AG04449 (cell line): ENCODE measurements at regions not wholly inside any gene's neighbourhood (a gene's known extent, or its start where the extent isn't known, plus 50 kb on each side); places are given as distances from the start of the nearest gene placed in this dataset.

Experiments
- CTCF ChIA-PET: fragments of 350-600 bp; formaldehyde crosslinking; extraction: SDS; loops from one replicate; lab custom pipeline; 2021; ENCODE audit warnings: antibody characterized with exemption; lab: Yijun Ruan, JAX
- POLR2A ChIA-PET: fragments of 400-600, 350-600 bp; formaldehyde crosslinking; extraction: SDS; loops from one replicate; lab custom pipeline; 2020; ENCODE audit warnings: antibody characterized with exemption, inconsistent platforms; lab: Yijun Ruan, JAX
- DNase-seq: peaks from one replicate; pipeline ENCODE4 v3.0.0-alpha.2; 2010; ENCODE audit warnings: low read depth, low spot score
- H3K4me3 ChIP-seq: 2 replicates; pipeline ENCODE4 v1.5.1; 2011; ENCODE audit warnings: low read depth, mild to moderate bottlenecking, control low read depth, low read length
- CTCF ChIP-seq: IDR thresholded peaks from one replicate; pipeline ENCODE4 v1.5.1; 2011; ENCODE audit warnings: mild to moderate bottlenecking, moderate library complexity, low read length, control low read depth, inconsistent platforms; ENCODE audit not compliant: insufficient read depth; ENCODE audit errors: missing control alignments

DNA sequence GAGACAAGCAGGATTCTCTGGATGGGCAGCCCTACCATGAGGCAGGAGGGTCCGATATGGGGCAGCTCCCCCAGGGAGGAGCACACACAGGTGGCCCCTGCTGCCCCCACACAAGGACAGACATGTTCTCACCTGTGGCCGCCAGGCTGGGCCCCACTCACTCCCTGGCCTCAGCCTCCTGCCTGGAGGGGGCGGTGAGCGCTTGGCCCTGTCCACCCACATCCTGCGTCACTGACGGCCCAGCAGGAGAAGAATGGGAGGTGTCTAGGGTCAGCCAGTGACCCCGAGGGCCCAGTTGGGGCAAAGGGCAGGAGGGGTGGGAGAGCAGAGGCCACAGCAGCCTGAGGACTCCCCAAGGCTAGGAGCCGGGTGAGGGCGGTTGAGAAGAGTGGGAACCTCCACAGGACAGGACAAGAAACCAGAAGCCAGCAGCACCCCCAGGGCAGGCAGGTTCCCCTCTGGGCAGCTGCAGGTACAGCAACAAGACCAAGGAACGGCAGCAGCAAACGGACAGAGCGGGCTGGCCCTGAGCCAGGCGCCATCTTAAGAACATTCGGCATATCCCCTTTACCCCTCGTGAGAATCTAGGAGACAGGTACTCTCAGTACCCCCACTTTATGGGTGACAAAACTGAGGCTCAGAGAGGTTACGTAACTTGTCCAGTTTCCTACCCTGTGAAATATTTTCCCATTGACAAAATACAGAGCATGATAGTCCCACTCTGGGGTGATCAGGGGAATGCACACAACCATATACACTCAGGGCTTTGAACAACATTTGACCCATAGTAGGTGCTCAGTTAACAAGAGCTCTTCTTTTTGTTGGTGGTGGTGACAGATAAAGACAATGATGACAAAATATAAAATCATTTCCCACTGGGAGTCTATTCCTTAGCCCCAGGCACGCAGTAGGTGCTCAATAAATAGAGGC is 74.3 kb downstream of the NCOR2 start:
- POLR2A ChIA-PET = no interaction called here
- no peak for TF ChIP-seq CTCF
- CTCF ChIA-PET = interaction anchor here (1.1 kb wide), 1 partner anchor 23 kb away, joined by 3 read pairs; no protein-coding TSS in a partner anchor
- no peak overlapping the region for H3K4me3 ChIP-seq
- DNase-seq = no peak

DNA sequence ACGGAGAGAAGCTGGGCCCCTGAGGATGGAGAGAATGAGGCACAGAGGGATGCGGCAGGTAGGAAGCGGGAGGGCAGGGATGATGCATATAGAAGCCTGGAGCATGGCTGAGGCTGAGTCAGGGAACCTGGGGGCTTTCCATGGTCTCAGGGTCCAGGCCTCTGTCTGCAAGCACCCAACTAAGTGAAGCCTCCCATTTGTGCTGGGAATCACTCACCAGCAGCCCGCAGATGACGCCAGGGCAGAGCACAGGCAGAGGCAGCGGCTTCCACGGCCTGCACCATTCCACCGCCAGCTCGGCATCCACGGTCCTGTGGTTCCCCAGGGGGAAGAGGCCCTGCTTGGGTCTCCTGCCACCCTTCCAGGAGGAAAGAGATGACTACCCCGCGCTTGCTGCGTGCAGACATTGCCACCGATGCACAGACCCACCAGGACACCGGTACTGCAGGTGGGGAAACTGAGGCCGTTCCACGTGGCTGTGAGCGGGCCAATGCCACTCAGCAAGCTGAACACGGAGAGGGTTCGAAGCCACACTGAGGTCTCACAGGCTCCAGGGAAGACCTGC is 75.5 kb downstream of the NCOR2 start:
- no peak for DNase-seq
- no peak overlapping the region for H3K4me3 ChIP-seq
- ChIA-PET POLR2A (interaction anchor here (1.0 kb wide), 1 partner anchor 18 kb away, joined by 3 read pairs; no protein-coding TSS in a partner anchor), CTCF (no interaction called here)
- TF ChIP-seq CTCF = no peak

DNA sequence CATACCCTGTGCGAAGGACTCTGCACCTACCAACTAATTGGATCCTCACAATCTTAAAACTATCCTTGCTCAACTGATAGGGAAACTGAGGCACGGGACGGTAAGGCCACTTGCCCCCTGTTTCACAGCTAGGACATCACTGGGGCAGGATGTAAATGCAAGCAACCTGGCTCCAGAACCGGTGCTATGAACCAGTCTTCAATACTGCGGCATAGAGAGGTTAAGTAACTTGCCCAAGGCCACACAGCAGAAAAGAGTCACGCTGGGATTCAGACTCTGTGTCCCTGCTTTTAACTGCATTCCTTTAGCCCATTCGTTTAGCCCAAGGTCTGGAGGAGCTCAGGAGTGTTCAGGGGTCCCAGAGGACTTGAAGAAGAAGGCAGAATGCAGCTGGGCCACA is 76.1 kb downstream of the NCOR2 start:
- no peak for TF ChIP-seq CTCF
- POLR2A ChIA-PET = interaction anchor here (1.0 kb wide), 1 partner anchor 18 kb away, joined by 3 read pairs; no protein-coding TSS in a partner anchor
- CTCF ChIA-PET = interaction anchor here (1.1 kb wide), 1 partner anchor 12 kb away, joined by 3 read pairs; no protein-coding TSS in a partner anchor

DNA sequence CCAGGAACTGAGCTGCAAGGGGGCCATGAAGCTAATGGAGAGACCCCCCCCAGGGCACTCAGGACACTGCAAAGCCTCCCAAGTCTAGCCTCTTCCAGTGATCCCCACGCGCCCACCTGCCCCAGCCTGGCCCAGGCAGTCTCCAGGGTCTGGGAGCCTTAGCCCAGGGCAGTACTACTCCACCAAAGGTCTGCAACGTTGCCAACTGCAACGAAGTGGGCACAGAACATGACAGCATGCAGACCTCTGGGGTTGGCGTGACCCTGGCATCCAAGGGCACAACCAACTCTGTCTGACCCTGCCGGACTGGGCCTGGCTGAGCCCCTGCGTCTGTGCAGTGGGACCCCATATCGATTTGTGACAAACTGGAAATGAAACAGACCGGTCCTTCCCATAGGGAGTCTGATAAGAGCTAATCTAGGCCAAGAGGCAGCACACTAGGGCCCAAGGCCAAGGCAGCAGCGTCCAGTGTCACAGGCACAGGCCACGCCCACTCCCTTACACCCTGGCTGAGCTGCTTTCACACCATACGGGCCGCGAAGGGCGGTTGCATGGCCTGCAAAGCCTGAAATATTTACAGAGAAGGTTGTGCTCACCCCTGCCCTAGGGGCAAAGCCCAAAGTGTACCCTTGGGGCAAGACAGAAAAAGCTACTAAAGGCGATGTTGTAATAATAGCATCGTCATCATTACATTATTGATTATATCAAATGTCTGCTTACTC is 76.7 kb downstream of the NCOR2 start:
- ChIA-PET CTCF (interaction anchor here (1.1 to 1.9 kb wide), 2 partner anchors 11 to 281 kb away, joined by 3 to 4 read pairs; no protein-coding TSS in a partner anchor), POLR2A (interaction anchor here (1.0 kb wide), 1 partner anchor 19 kb away, joined by 3 read pairs; no protein-coding TSS in a partner anchor)
- TF ChIP-seq CTCF = no peak
- DNase-seq = no peak
- no peak overlapping the region for H3K4me3 ChIP-seq

More for the DNA sequence above, 76.1 kb downstream of the NCOR2 start:
- H3K4me3 ChIP-seq = no peak overlapping the region
- DNase-seq = no peak

GRCh38 chr12:124489915-124490583 is 77.4 kb downstream of the NCOR2 start:
- no peak overlapping the region for H3K4me3 ChIP-seq
- ChIA-PET CTCF (interaction anchor here (1.9 kb wide), 1 partner anchor 282 kb away, joined by 4 read pairs; no protein-coding TSS in a partner anchor), POLR2A (no interaction called here)
- no peak for DNase-seq
- TF ChIP-seq CTCF = no peak
